GM12872 (cell line): ENCODE measurements at regions not wholly inside any gene's neighbourhood (a gene's known extent, or its start where the extent isn't known, plus 50 kb on each side); places are given as distances from the start of the nearest gene placed in this dataset.

Experiments used
- CTCF ChIP-seq: IDR thresholded peaks from 3 replicates; pipeline ENCODE4 v1.5.1; 2011; ENCODE audit warnings: low read depth, mild to moderate bottlenecking, low read length, moderate library complexity; ENCODE audit not compliant: insufficient read depth

GRCh38 chr5:29157975-29158374 lies 2035.5 kb upstream of the CDH6 start:
- TF ChIP-seq CTCF: no peak

- no peak for TF ChIP-seq CTCF
Observed at GRCh38 chr5:29150840-29151239, 2042.6 kb upstream of the CDH6 start.

- TF ChIP-seq CTCF: no peak
Observed at GRCh38 chr5:29148581-29148980, 2044.9 kb upstream of the CDH6 start.

- no peak for TF ChIP-seq CTCF
Observed at GRCh38 chr5:29148073-29148472, 2045.4 kb upstream of the CDH6 start.

GRCh38 chr5:29143266-29143665 lies 2050.2 kb upstream of the CDH6 start:
- TF ChIP-seq CTCF: no peak

- no peak for TF ChIP-seq CTCF
Observed at GRCh38 chr5:29134418-29134817, 2059.1 kb upstream of the CDH6 start.

- no peak for TF ChIP-seq CTCF
Observed at GRCh38 chr5:29131285-29131684, 2062.2 kb upstream of the CDH6 start.

GRCh38 chr5:29130786-29131185 lies 2062.7 kb upstream of the CDH6 start:
- no peak for TF ChIP-seq CTCF
